ENCODE measurements at regions not wholly inside any gene's neighbourhood (a gene's known extent, or its start where the extent isn't known, plus 50 kb on each side); places are given as distances from the start of the nearest gene placed in this dataset.

- no peaks in the 10 kb centered on the region for H4K20me1 ChIP-seq (ENCODE audit: insufficient read depth, low read length, poor library complexity, severe bottlenecking)
- no peaks in the 10 kb centered on the region for H3K27me3 ChIP-seq (ENCODE audit: insufficient read depth, low read length, poor library complexity, severe bottlenecking)
- H3K9me3 ChIP-seq (ENCODE audit: insufficient read depth, low read depth, low read length): no peaks in the 10 kb centered on the region
- no peak overlapping the region for H2AFZ ChIP-seq (ENCODE audit: low read length)
- H3K9me2 ChIP-seq (replicated peaks; ENCODE audit: low read depth, low read length): no peaks in the 10 kb centered on the region
- no peaks in the 10 kb centered on the region for H3K36me3 ChIP-seq (ENCODE audit: insufficient read depth, low read length)
- H3K4me2 ChIP-seq (ENCODE audit: low read depth, low read length, poor library complexity, severe bottlenecking): no peak overlapping the region
- TF ChIP-seq CTCF (conservative IDR thresholded peaks at IDR 0.05; ENCODE audit: low read length): no peak
- no peak for TF ChIP-seq EZH2phosphoT487 (IDR thresholded peaks at IDR 0.05; ENCODE audit: borderline replicate concordance)
- no peak overlapping the region for H3K9ac ChIP-seq (ENCODE audit: low read depth, low read length, poor library complexity, severe bottlenecking)
- H3K4me3 ChIP-seq (ENCODE audit: low read length, poor library complexity, severe bottlenecking): no peak overlapping the region
- H3K4me1 ChIP-seq (ENCODE audit: insufficient read depth, low read length, poor library complexity, severe bottlenecking): no peaks in the 10 kb centered on the region
- H3F3A ChIP-seq (ENCODE audit: low read depth): no peaks in the 10 kb centered on the region
- no peaks in the 10 kb centered on the region for H3K79me2 ChIP-seq (ENCODE audit: insufficient read depth, low read length)
Observed at GRCh38 chr2:120871016-120871635, 135.5 kb downstream of the GLI2 start.

- Histone ChIP-seq H3K79me2 (ENCODE audit: insufficient read depth, low read length) (no peaks in the 10 kb centered on the region), H3K9ac (ENCODE audit: low read depth, low read length, poor library complexity, severe bottlenecking) (no peak overlapping the region), H3K9me2 (replicated peaks; ENCODE audit: low read depth, low read length) (no peaks in the 10 kb centered on the region), H3K4me2 (ENCODE audit: low read depth, low read length, poor library complexity, severe bottlenecking) (no peak overlapping the region), H3K9me3 (ENCODE audit: insufficient read depth, low read depth, low read length) (no peaks in the 10 kb centered on the region), H3F3A (ENCODE audit: low read depth) (no peaks in the 10 kb centered on the region), H3K4me3 (ENCODE audit: low read length, poor library complexity, severe bottlenecking) (no peak overlapping the region), H3K36me3 (ENCODE audit: insufficient read depth, low read length) (no peaks in the 10 kb centered on the region), H4K20me1 (ENCODE audit: insufficient read depth, low read length, poor library complexity, severe bottlenecking) (no peaks in the 10 kb centered on the region), H2AFZ (ENCODE audit: low read length) (no peak overlapping the region), H3K27me3 (ENCODE audit: insufficient read depth, low read length, poor library complexity, severe bottlenecking) (no peaks in the 10 kb centered on the region), H3K4me1 (ENCODE audit: insufficient read depth, low read length, poor library complexity, severe bottlenecking) (no peaks in the 10 kb centered on the region)
- no peak for TF ChIP-seq EZH2phosphoT487 (IDR thresholded peaks at IDR 0.05; ENCODE audit: borderline replicate concordance)
- TF ChIP-seq CTCF (conservative IDR thresholded peaks at IDR 0.05; ENCODE audit: low read length): no peak
Observed at GRCh38 chr2:120871881-120872620, 136.4 kb downstream of the GLI2 start.

GRCh38 chr2:120873958-120874887, 138.6 kb downstream of the GLI2 start:
- Histone ChIP-seq H3K27me3 (ENCODE audit: insufficient read depth, low read length, poor library complexity, severe bottlenecking) (no peaks in the 10 kb centered on the region), H3K4me3 (ENCODE audit: low read length, poor library complexity, severe bottlenecking) (no peak overlapping the region), H3K4me1 (ENCODE audit: insufficient read depth, low read length, poor library complexity, severe bottlenecking) (no peaks in the 10 kb centered on the region), H4K20me1 (ENCODE audit: insufficient read depth, low read length, poor library complexity, severe bottlenecking) (no peaks in the 10 kb centered on the region), H3K9ac (ENCODE audit: low read depth, low read length, poor library complexity, severe bottlenecking) (no peak overlapping the region), H3K79me2 (ENCODE audit: insufficient read depth, low read length) (no peaks in the 10 kb centered on the region), H3K9me2 (replicated peaks; ENCODE audit: low read depth, low read length) (no peaks in the 10 kb centered on the region), H3K4me2 (ENCODE audit: low read depth, low read length, poor library complexity, severe bottlenecking) (no peak overlapping the region), H2AFZ (ENCODE audit: low read length) (no peak overlapping the region), H3K9me3 (ENCODE audit: insufficient read depth, low read depth, low read length) (no peaks in the 10 kb centered on the region), H3K36me3 (ENCODE audit: insufficient read depth, low read length) (no peaks in the 10 kb centered on the region), H3F3A (ENCODE audit: low read depth) (no peaks in the 10 kb centered on the region)
- TF ChIP-seq EZH2phosphoT487 (IDR thresholded peaks at IDR 0.05; ENCODE audit: borderline replicate concordance) (no peak), CTCF (conservative IDR thresholded peaks at IDR 0.05; ENCODE audit: low read length) (no peak)
